Kidney epithelial cell (primary cell): ENCODE measurements at regions not wholly inside any gene's neighbourhood (a gene's known extent, or its start where the extent isn't known, plus 50 kb on each side); places are given as distances from the start of the nearest gene placed in this dataset.

Experiments used
- DNase-seq: peaks from one replicate; pipeline ENCODE4 v3.0.0-alpha.2; 2010; ENCODE audit warnings: low read depth
- H3K27me3 ChIP-seq: 2 replicates; pipeline ENCODE4 v1.6.0; 2011; ENCODE audit warnings: low read length; ENCODE audit not compliant: control insufficient read depth, insufficient read depth
- H3K36me3 ChIP-seq: 2 replicates; pipeline ENCODE4 v1.5.1; 2011; ENCODE audit warnings: low read length; ENCODE audit not compliant: control insufficient read depth, insufficient read depth
- H3K4me3 ChIP-seq: 2 replicates; pipeline ENCODE4 v1.5.1; 2011; ENCODE audit warnings: low read depth, mild to moderate bottlenecking, control low read depth, low read length
- TF ChIP-seq, protein P1 (sequence below): IDR thresholded peaks from 2 replicates; pipeline ENCODE4 v1.5.1; 2011; ENCODE audit warnings: mild to moderate bottlenecking, moderate library complexity, low read length, control low read depth, inconsistent platforms; ENCODE audit not compliant: insufficient read depth, poor library complexity, severe bottlenecking

DNA sequence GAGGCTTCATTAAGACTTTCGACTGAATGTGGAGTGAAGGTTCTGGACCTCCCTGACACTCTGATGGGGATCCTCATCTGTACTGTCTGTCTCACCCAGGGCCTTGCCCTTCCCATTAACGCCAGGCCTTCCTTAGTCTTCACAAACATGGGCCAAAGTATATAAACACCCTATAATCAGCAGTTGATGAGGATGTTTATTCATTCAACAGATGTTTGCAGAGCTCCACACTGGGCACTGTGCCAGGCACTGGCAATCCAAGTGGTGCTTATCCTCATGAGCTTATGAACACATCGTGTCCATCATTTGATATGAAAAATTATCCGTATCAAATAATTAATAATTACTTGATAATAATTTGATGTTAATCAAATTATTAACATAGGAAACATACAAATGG, 454.4 kb downstream of the FUT8 start:
- H3K27me3 ChIP-seq, result no peaks in the 10 kb centered on the region

DNA sequence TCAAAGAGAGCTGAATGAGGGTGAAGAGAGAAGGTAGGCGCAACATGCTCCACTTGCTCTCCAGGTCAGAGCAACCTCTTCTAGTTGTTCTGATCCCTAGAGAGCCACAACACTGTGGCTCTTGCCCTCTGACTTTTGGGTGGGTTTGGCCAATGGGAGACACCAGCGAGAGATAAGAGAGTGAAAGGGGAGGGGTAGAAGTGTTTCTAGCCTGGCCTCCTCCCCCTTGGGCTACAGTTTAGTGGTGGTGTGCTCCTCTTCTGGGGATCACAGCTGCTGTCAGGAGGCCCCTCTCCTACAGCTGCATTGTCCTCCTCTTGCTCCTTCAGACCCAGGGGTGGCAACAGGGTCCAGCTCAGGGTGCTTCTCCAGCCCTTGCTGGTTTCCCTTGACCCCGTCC, 454.8 kb downstream of the FUT8 start:
- no peak for DNase-seq
- TF ChIP-seq, protein P1, sequence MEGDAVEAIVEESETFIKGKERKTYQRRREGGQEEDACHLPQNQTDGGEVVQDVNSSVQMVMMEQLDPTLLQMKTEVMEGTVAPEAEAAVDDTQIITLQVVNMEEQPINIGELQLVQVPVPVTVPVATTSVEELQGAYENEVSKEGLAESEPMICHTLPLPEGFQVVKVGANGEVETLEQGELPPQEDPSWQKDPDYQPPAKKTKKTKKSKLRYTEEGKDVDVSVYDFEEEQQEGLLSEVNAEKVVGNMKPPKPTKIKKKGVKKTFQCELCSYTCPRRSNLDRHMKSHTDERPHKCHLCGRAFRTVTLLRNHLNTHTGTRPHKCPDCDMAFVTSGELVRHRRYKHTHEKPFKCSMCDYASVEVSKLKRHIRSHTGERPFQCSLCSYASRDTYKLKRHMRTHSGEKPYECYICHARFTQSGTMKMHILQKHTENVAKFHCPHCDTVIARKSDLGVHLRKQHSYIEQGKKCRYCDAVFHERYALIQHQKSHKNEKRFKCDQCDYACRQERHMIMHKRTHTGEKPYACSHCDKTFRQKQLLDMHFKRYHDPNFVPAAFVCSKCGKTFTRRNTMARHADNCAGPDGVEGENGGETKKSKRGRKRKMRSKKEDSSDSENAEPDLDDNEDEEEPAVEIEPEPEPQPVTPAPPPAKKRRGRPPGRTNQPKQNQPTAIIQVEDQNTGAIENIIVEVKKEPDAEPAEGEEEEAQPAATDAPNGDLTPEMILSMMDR, result no peak
- Histone ChIP-seq H3K27me3 (no peaks in the 10 kb centered on the region), H3K36me3 (no peaks in the 10 kb centered on the region), H3K4me3 (no peak overlapping the region)

More for the DNA sequence above, 454.4 kb downstream of the FUT8 start:
- Histone ChIP-seq H3K4me3 (no peak overlapping the region), H3K36me3 (no peaks in the 10 kb centered on the region)
- TF ChIP-seq, protein P1, result no peak
- DNase-seq, result no peak

DNA sequence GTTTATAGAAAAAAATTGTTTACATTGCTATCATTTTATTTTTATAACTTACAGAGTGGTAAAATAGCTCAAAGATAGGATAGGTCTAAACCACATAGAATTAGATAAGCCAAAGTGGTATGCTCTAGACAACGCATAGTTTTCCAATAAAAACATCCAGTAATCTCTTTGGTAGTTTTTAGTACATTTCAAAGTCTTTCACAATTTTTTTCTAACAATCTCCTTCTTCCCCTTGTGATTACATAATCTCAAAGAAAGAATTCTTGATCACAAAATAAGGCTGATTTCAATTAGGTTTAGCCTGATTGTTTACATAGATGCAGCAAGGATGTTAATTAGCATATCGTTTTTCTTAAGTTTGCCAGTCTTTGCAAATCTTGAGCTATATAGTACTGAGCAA, 460.0 kb downstream of the FUT8 start:
- TF ChIP-seq, protein P1, result no peak
- DNase-seq, result no peak
- Histone ChIP-seq H3K4me3 (no peak overlapping the region), H3K36me3 (no peaks in the 10 kb centered on the region), H3K27me3 (no peaks in the 10 kb centered on the region)

DNA sequence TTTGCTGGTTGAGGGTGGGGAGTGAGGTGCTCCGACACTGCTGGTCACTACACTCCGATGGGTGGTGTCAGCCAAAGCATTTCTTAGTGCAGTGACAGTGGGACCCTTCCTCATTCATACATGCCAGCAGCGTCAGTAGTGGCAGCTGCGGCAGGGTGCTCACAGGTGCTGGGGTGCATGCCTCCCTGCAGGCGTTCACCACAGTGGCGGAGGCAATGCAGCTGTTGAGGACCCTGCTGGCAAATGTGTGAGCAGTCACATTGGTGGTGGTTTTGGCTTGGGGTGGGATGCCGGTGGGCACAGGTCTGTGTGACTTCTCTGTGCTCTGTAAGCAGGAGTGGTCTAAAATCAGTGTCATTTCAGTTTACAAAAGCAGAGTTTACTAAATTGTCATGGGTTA, 464.6 kb downstream of the FUT8 start:
- TF ChIP-seq, protein P1, result no peak
- Histone ChIP-seq H3K36me3 (no peaks in the 10 kb centered on the region), H3K4me3 (no peak overlapping the region), H3K27me3 (no peaks in the 10 kb centered on the region)
- no peak for DNase-seq

DNA sequence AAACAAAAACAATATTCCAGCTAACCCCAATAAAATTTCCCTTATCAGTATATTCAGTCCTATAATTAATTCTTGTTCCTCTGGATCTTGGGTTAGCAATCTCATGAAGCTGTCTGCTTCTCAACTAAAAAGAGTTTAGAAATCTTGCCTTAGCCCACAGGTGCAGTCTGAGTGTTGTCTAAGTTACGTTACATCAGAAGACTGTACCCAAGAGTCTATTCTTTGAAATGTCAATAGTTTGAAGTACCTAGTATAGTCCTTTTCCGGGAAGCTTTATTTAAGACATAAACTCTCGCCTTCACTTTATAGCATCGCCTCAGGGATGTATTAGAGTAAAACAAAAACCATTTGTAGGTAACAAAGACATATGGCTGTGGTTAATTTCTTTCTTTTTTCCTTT, 465.1 kb downstream of the FUT8 start:
- Histone ChIP-seq H3K4me3 (no peak overlapping the region), H3K36me3 (no peaks in the 10 kb centered on the region), H3K27me3 (no peaks in the 10 kb centered on the region)
- DNase-seq, result no peak
- TF ChIP-seq, protein P1, result no peak

DNA sequence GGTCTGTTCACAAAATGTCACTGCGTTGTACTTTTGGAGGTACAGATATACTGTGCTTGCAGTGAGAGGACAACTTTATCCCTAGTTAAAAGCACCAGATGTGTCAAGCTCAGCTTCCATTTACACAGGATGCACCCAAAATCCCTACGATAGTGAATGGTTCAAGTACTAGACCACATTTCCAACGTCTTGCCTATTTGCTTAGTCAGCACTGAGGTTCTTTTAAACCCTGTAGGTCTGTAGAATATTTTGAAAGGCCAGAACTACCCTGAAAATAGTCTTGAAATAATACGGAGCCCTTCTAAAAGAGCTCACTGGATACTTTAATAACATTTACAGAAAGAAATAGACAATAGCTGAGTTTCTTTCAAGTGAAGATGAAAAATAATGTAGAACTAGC, 466.1 kb downstream of the FUT8 start:
- DNase-seq, result no peak
- TF ChIP-seq, protein P1, result no peak
- no peak overlapping the region for H3K4me3 ChIP-seq
- H3K36me3 ChIP-seq, result no peaks in the 10 kb centered on the region
- no peaks in the 10 kb centered on the region for H3K27me3 ChIP-seq
